Activated naive CD8-positive, alpha-beta T cell treated with anti-CD3 and anti-CD28 coated beads, Interleukin-2, amount 50 U/mL, for 24 hours (primary cell): ENCODE measurements at regions not wholly inside any gene's neighbourhood (a gene's known extent, or its start where the extent isn't known, plus 50 kb on each side); places are given as distances from the start of the nearest gene placed in this dataset.

Source experiments
- ATAC-seq: fragments of 150-1000 bp; cut with Tn5 transposase; one replicate; pipeline ENCODE4 v1.10.0; 2021
- DNase-seq: peaks from one replicate; pipeline ENCODE4 v3.0.0; 2021
- H3K27ac Mint-ChIP-seq: one replicate; pipeline ENCODE4 v1.8.0; 2021; ENCODE audit warnings: mild to moderate bottlenecking, mixed read lengths
- H3K27me3 Mint-ChIP-seq: one replicate; pipeline ENCODE4 v1.8.0; 2021; ENCODE audit warnings: mixed read lengths
- H3K36me3 Mint-ChIP-seq: one replicate; pipeline ENCODE4 v1.8.0; 2021; ENCODE audit warnings: low read depth, mixed read lengths
- H3K4me1 Mint-ChIP-seq: one replicate; pipeline ENCODE4 v1.8.0; 2021; ENCODE audit warnings: mixed read lengths
- H3K4me3 Mint-ChIP-seq: one replicate; pipeline ENCODE4 v1.8.0; 2021; ENCODE audit warnings: mild to moderate bottlenecking, moderate library complexity, mixed read lengths
- H3K9me3 Mint-ChIP-seq: one replicate; pipeline ENCODE4 v1.8.0; 2021; ENCODE audit warnings: mixed read lengths

GRCh38 chr2:10520154-10520553 is 72.0 kb upstream of the ODC1 start:
- peaks cover 19% of the 10 kb centered on the region for H3K9me3 Mint-ChIP-seq
- ATAC-seq (no peak), DNase-seq (peak; percentile 13)
- no peak overlapping the region for H3K4me3 Mint-ChIP-seq
- peaks cover 2% of the 10 kb centered on the region for H3K27me3 Mint-ChIP-seq
- no peaks in the 10 kb centered on the region for H3K4me1 Mint-ChIP-seq
- H3K27ac Mint-ChIP-seq = no peak overlapping the region
- H3K36me3 Mint-ChIP-seq = peaks cover 14% of the 10 kb centered on the region

DNA sequence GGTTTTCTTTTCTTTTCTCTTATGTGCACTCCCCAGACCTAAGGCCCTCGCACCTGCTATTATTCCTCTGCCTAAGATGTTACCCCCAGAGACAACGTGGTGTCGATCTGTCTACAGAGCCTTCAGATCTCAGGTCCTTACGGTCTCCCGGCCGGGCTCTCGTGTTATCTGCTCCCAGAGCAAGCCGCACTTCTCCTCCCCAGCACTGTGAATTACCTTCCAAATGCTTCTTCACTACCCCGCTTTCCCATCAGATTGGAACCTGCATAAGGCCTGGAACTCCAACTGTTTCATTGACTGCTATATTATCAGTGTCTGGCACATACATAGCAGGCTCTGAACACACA is 71.2 kb upstream of the ODC1 start:
- peaks cover 14% of the 10 kb centered on the region for H3K36me3 Mint-ChIP-seq
- ATAC-seq (no peak), DNase-seq (no peak)
- no peak overlapping the region for H3K27ac Mint-ChIP-seq
- peaks cover 22% of the 10 kb centered on the region for H3K9me3 Mint-ChIP-seq
- no peaks in the 10 kb centered on the region for H3K4me1 Mint-ChIP-seq
- peaks cover 2% of the 10 kb centered on the region for H3K27me3 Mint-ChIP-seq
- no peak overlapping the region for H3K4me3 Mint-ChIP-seq

- Mint-ChIP-seq H3K4me1 (peaks cover 2% of the 10 kb centered on the region), H3K9me3 (peaks cover 22% of the 10 kb centered on the region), H3K36me3 (peaks cover 14% of the 10 kb centered on the region), H3K4me3 (no peak overlapping the region), H3K27ac (no peak overlapping the region), H3K27me3 (peaks cover 2% of the 10 kb centered on the region)
- no peak for ATAC-seq
- no peak for DNase-seq
Observed at GRCh38 chr2:10518470-10519393, 70.6 kb upstream of the ODC1 start.

GRCh38 chr2:10517351-10518043 is 69.4 kb upstream of the ODC1 start:
- DNase-seq (no peak), ATAC-seq (no peak)
- peaks cover 14% of the 10 kb centered on the region for H3K36me3 Mint-ChIP-seq
- peaks cover 2% of the 10 kb centered on the region for H3K4me1 Mint-ChIP-seq
- no peaks in the 10 kb centered on the region for H3K27me3 Mint-ChIP-seq
- H3K4me3 Mint-ChIP-seq = no peak overlapping the region
- peaks cover 22% of the 10 kb centered on the region for H3K9me3 Mint-ChIP-seq
- no peak overlapping the region for H3K27ac Mint-ChIP-seq

DNA sequence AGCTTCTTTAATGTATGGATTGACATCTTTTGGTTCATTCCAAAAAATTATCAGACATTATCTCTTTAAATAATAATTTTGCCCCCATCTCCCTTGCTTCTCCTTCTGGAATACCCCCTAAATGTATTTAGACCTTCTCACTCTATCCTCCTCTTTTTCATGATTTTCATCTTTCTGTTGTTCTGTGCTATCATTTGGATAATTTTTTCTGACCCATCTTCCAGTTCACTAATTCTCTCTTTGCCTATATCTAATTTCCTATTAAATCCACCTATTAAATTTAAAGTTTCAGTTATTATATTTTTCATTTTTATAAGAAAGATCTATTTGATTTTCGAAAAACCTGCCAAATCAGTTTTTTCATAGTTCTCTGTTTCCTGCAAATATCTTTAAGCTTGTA is 67.8 kb upstream of the ODC1 start:
- ATAC-seq (no peak), DNase-seq (no peak)
- no peak overlapping the region for H3K27ac Mint-ChIP-seq
- no peak overlapping the region for H3K4me3 Mint-ChIP-seq
- peaks cover 2% of the 10 kb centered on the region for H3K4me1 Mint-ChIP-seq
- H3K27me3 Mint-ChIP-seq = no peaks in the 10 kb centered on the region
- peaks cover 22% of the 10 kb centered on the region for H3K9me3 Mint-ChIP-seq
- H3K36me3 Mint-ChIP-seq = peaks cover 14% of the 10 kb centered on the region

GRCh38 chr2:10514743-10515142 is 66.6 kb upstream of the ODC1 start:
- DNase-seq = no peak
- Mint-ChIP-seq H3K27ac (no peak overlapping the region), H3K4me3 (no peak overlapping the region), H3K27me3 (peaks cover 2% of the 10 kb centered on the region), H3K36me3 (peaks cover 14% of the 10 kb centered on the region), H3K9me3 (peaks cover 22% of the 10 kb centered on the region), H3K4me1 (peaks cover 2% of the 10 kb centered on the region)
- ATAC-seq = no peak

DNA sequence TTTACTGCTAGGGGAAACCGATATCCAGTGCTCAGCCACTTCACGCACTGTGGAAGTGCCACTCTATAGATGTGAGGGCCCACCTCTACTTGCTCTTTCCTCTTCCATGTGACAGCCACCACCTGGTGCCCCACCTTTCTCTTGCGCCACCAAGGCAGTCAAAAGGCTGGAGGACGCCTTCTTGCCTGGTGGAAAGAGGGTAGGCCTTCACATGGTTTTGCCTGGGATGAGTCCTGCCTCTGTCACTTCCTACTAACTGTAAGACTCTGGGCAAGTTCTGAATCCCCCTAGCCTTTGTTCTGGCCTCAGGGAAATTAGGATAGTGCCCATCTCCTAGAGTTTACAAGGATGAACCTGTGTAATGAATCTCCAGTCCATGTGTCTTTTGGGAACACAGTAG is 66.1 kb upstream of the ODC1 start:
- no peak for ATAC-seq
- Mint-ChIP-seq H3K4me1 (peaks cover 2% of the 10 kb centered on the region), H3K27ac (no peak overlapping the region), H3K4me3 (no peak overlapping the region), H3K36me3 (peaks cover 14% of the 10 kb centered on the region), H3K9me3 (peaks cover 22% of the 10 kb centered on the region), H3K27me3 (peaks cover 2% of the 10 kb centered on the region)
- DNase-seq = no peak

DNA sequence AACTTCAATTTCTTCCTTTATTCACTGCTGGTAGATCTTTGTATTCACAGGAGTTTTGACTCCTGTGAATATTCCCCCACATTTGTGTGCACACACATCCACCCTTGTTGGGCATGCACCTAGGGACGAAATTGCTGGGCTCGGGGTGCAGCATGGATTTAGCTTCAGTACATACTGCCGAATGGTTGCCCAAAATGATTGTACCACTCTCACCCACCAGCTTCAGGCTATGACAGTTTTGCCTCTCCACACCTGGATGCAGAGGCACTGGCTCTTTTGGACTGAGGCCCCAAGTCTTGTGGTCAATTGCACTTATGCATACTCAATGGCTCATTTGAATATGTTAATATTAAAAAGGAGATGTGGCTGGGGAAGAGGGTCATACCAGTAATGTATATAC is 65.1 kb upstream of the ODC1 start:
- Mint-ChIP-seq H3K4me1 (peaks cover 2% of the 10 kb centered on the region), H3K27me3 (peaks cover 2% of the 10 kb centered on the region), H3K27ac (no peak overlapping the region), H3K4me3 (no peak overlapping the region), H3K9me3 (peaks cover 22% of the 10 kb centered on the region), H3K36me3 (peaks cover 14% of the 10 kb centered on the region)
- DNase-seq (no peak), ATAC-seq (no peak)

GRCh38 chr2:10508038-10508437 is 59.9 kb upstream of the ODC1 start:
- Mint-ChIP-seq H3K27ac (no peak overlapping the region), H3K4me1 (no peaks in the 10 kb centered on the region), H3K9me3 (no peaks in the 10 kb centered on the region), H3K36me3 (no peaks in the 10 kb centered on the region), H3K4me3 (no peak overlapping the region), H3K27me3 (peaks cover 2% of the 10 kb centered on the region)
- DNase-seq (no peak), ATAC-seq (no peak)

DNA sequence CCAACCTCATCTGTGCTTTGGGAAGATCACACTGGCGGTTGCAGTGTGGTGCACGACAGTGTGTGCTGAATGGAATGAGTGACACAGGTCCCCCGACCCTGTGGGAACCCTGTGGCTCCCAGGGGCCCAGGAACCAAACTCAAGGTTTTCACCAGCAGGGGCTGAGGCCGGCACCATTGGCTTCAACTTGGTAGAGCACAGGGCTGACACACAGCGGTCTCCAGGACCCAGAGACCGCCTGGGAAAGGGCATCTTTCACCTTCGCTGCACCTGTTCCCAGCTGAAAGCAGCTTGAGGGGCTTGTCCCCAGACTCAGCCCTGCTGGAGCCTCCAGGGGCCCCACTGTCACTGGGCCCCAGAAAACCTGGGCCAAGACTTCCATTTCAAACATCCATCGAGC is 59.0 kb upstream of the ODC1 start:
- Mint-ChIP-seq H3K27me3 (peaks cover 7% of the 10 kb centered on the region), H3K36me3 (no peaks in the 10 kb centered on the region), H3K9me3 (no peaks in the 10 kb centered on the region), H3K4me3 (no peak overlapping the region), H3K27ac (no peak overlapping the region), H3K4me1 (no peaks in the 10 kb centered on the region)
- DNase-seq (no peak), ATAC-seq (no peak)

- Mint-ChIP-seq H3K27ac (no peak overlapping the region), H3K36me3 (no peaks in the 10 kb centered on the region)
- ATAC-seq = no peak
Observed at GRCh38 chr2:10504994-10505820, 57.1 kb upstream of the ODC1 start.

GRCh38 chr2:10504370-10504993 is 56.4 kb upstream of the ODC1 start:
- Mint-ChIP-seq H3K4me1 (no peaks in the 10 kb centered on the region), H3K4me3 (no peak overlapping the region), H3K9me3 (no peaks in the 10 kb centered on the region), H3K27me3 (peaks cover 5% of the 10 kb centered on the region), H3K36me3 (no peaks in the 10 kb centered on the region), H3K27ac (no peak overlapping the region)
- DNase-seq (no peak), ATAC-seq (no peak)

More at GRCh38 chr2:10504994-10505820, 57.1 kb upstream of the ODC1 start:
- no peak for DNase-seq
- no peaks in the 10 kb centered on the region for H3K4me1 Mint-ChIP-seq
- H3K27me3 Mint-ChIP-seq = peaks cover 5% of the 10 kb centered on the region
- no peak overlapping the region for H3K4me3 Mint-ChIP-seq
- H3K9me3 Mint-ChIP-seq = no peaks in the 10 kb centered on the region

DNA sequence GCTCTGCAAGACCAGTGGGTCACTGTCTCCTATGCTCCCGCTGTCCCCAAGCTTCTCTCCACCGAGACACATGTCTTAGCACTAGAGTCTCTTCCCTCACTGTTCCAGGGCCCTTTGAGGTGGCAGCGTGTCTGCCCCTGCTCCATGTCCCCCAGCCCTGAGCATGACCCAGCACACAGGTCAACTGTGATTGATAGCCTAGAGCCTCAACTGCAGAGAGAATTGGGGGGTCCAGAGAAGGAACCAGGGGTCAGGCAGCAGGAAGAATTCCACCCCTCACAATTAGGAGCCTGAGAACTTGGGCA is 54.6 kb upstream of the ODC1 start:
- no peaks in the 10 kb centered on the region for H3K36me3 Mint-ChIP-seq
- no peaks in the 10 kb centered on the region for H3K9me3 Mint-ChIP-seq
- H3K4me1 Mint-ChIP-seq = peaks cover 6% of the 10 kb centered on the region
- peaks cover 5% of the 10 kb centered on the region for H3K27me3 Mint-ChIP-seq
- H3K27ac Mint-ChIP-seq = no peak overlapping the region
- no peak for DNase-seq
- no peak for ATAC-seq
- H3K4me3 Mint-ChIP-seq = no peak overlapping the region

GRCh38 chr2:10501980-10502802 is 54.1 kb upstream of the ODC1 start:
- no peaks in the 10 kb centered on the region for H3K9me3 Mint-ChIP-seq
- no peak overlapping the region for H3K27ac Mint-ChIP-seq
- DNase-seq = no peak
- no peaks in the 10 kb centered on the region for H3K36me3 Mint-ChIP-seq
- peaks cover 6% of the 10 kb centered on the region for H3K27me3 Mint-ChIP-seq
- H3K4me3 Mint-ChIP-seq = no peak overlapping the region
- peaks cover 6% of the 10 kb centered on the region for H3K4me1 Mint-ChIP-seq
- no peak for ATAC-seq
